ENCODE measurements at regions not wholly inside any gene's neighbourhood (a gene's known extent, or its start where the extent isn't known, plus 50 kb on each side); places are given as distances from the start of the nearest gene placed in this dataset.

DNA sequence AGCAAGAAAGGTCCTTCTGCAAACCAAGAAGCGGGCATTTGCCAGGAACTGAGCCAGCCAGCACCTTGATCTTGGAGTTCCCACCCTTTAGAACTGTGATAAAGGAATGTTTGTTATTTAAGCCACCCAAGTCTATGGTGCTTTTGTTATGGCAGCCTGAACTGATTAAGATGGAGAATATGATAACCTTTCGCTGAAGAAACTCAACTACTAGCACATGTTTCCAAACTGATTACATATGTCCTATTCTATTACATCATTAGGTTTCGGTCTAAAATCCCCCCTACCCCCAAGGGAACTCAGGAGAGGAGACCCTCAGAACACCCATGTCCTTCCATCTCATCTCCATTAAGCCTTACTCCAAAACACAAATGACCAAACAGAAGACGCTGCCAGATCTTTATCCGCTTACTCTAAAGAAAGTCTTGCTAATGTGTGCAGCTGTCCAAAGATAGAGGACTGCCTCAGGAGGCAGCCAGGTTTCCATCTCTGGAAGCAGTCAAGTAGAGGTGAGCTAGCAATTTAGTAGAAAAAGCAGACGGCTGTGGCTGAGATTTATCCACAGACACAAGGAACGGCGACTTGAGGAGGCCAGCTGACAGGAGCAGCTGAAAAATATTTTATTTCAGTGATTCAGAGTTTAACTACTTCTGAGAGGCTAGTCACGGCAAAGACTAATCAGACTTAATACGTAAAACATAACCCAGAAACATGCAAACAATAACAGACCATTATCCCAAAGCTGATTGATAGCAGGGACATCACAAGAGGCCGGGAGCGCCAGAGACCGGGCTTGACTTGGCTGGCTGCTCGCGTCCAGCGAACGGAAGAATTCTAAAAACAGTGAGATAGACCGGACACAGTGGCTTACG is 611.4 kb upstream of the CDH5 start:
- Histone ChIP-seq H3K4me3 (no peak overlapping the region), H3K9me3 (no peaks in the 10 kb centered on the region), H3K36me3 (no peaks in the 10 kb centered on the region), H3K27ac (peak overlapping the region in 2 of 4 donors; percentile 3 to 22), H3K4me1 (peaks cover 0 to 11% (median 5%) of the 10 kb centered on the region in 4 donors), H3K27me3 (no peaks in the 10 kb centered on the region)
- peak in 3 of 4 donors; percentile 51 to 77 (median 76) for TF ChIP-seq POLR2AphosphoS5 (IDR thresholded peaks at IDR 0.05)
- TF ChIP-seq EP300 (IDR thresholded peaks at IDR 0.05): no peak
- intact Hi-C loops (cut with DNase I): no loop called here
- DNase-seq: peak; percentile 63
- 80 to 81% methylated on average over 19 of the region's 19 CpGs for WGBS, 2 donors

DNA sequence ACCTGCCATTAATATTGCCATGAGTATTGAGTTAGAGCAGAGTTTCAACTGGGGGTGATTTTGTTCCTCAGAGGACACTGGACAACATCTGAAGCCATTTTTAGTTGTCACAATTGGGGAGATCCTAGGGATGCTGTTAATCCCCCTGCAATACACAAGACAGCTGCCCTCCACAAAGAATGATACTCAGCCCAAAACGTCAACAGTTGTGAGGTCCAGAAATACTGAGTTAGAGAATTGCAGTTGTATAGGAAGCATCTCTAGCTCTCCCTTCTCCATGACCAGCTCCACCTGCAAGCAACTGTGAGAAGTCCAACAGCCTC is 614.0 kb upstream of the CDH5 start:
- H3K4me3 ChIP-seq: no peak overlapping the region
- no peak for DNase-seq
- intact Hi-C loops (cut with DNase I): no loop called here
- H3K27me3 ChIP-seq: no peaks in the 10 kb centered on the region
- H3K9me3 ChIP-seq: no peaks in the 10 kb centered on the region
- 39 to 72% methylated on average over 1 of the region's 1 CpG for WGBS, 2 donors
- H3K36me3 ChIP-seq: no peaks in the 10 kb centered on the region
- no peak overlapping the region for H3K27ac ChIP-seq
- peaks cover 0 to 17% (median 11%) of the 10 kb centered on the region in 4 donors for H3K4me1 ChIP-seq
- TF ChIP-seq EP300 (IDR thresholded peaks at IDR 0.05) (no peak), POLR2A (IDR thresholded peaks at IDR 0.05) (no peak), POLR2AphosphoS5 (IDR thresholded peaks at IDR 0.05) (no peak)
- TF ChIP-seq, protein P1, sequence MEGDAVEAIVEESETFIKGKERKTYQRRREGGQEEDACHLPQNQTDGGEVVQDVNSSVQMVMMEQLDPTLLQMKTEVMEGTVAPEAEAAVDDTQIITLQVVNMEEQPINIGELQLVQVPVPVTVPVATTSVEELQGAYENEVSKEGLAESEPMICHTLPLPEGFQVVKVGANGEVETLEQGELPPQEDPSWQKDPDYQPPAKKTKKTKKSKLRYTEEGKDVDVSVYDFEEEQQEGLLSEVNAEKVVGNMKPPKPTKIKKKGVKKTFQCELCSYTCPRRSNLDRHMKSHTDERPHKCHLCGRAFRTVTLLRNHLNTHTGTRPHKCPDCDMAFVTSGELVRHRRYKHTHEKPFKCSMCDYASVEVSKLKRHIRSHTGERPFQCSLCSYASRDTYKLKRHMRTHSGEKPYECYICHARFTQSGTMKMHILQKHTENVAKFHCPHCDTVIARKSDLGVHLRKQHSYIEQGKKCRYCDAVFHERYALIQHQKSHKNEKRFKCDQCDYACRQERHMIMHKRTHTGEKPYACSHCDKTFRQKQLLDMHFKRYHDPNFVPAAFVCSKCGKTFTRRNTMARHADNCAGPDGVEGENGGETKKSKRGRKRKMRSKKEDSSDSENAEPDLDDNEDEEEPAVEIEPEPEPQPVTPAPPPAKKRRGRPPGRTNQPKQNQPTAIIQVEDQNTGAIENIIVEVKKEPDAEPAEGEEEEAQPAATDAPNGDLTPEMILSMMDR (IDR thresholded peaks at IDR 0.05): no peak

DNA sequence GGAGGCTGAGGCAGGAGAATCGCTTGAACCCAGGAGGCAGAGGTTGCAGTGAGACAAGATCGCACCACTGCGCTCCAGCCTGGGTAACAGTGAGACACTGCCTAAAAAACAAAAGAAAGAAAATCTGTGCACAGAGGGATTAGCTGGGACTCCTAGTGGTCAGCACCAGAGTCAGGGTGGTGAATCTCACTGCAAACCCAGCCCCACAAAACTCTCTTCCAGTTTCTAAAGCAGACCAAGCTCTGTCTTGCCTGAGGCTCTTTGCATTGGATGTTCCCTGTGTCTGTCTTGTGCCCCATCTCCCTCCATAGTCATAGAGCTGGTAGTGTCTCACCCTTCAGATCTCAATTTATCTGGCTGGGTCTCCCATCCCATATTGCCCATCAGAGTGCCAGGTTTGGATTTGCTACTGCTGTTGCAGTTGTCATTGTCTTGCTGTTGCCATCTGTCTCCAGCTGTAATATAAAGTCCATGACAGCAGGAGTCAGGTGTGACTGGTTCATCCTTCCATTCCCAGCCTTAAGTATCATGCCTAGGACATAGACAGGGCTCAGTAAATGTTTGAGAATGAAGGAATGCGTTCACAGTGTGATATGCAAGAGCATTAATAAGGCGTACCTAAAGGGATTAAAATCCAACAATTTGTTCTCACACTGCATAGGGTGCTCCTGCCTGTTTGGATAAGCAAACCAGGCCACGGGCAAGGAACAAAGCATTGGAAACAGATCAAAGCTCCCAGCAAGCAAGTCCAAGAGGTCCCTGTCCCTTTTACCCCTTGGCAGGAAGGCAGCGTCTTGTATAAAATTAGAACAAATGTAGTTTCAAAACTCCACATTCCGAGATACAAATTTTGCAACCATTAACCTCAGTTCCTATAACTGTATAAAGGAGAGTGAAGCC is 614.6 kb upstream of the CDH5 start:
- H3K9me3 ChIP-seq: no peaks in the 10 kb centered on the region
- H3K27me3 ChIP-seq: no peaks in the 10 kb centered on the region
- H3K4me3 ChIP-seq: no peak overlapping the region
- TF ChIP-seq EP300 (IDR thresholded peaks at IDR 0.05) (no peak), POLR2AphosphoS5 (IDR thresholded peaks at IDR 0.05) (no peak), POLR2A (IDR thresholded peaks at IDR 0.05) (no peak)
- TF ChIP-seq, protein P1 (IDR thresholded peaks at IDR 0.05): no peak
- no peak for DNase-seq
- intact Hi-C loops (cut with DNase I): no loop called here
- WGBS, 2 donors: 76 to 81% methylated on average over 8 of the region's 8 CpGs
- peaks cover 0 to 17% (median 11%) of the 10 kb centered on the region in 4 donors for H3K4me1 ChIP-seq
- no peak overlapping the region for H3K27ac ChIP-seq
- H3K36me3 ChIP-seq: no peaks in the 10 kb centered on the region

DNA sequence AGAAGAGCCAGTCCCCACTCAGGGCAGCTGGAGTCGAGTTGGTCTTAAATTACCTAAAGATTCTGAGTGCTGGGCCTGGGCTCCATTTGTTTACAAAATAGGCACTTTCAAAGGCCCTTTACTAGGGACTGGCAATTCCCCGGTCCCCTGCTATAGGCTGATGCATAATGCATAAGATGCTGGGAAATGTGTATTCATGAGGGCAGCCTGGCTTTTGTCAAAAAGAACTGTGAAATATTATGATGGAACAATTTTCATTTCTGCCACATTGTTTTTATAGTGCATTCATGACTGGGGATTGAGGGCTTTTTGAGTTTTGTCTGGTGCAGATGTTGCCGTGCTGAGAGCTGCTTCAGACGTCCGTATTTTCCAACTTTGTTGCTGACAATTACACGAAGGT is 617.0 kb upstream of the CDH5 start:
- no peaks in the 10 kb centered on the region for H3K36me3 ChIP-seq
- no peak overlapping the region for H3K27ac ChIP-seq
- intact Hi-C loops (cut with DNase I): no loop called here
- no peak for DNase-seq
- no peak overlapping the region for H3K4me3 ChIP-seq
- no peaks in the 10 kb centered on the region for H3K27me3 ChIP-seq
- peaks cover 0 to 9% (median 4%) of the 10 kb centered on the region in 4 donors for H3K4me1 ChIP-seq
- 42 to 58% methylated on average over 6 of the region's 6 CpGs for WGBS, 2 donors
- no peaks in the 10 kb centered on the region for H3K9me3 ChIP-seq
- TF ChIP-seq, protein P1 (IDR thresholded peaks at IDR 0.05): no peak
- TF ChIP-seq EP300 (IDR thresholded peaks at IDR 0.05) (no peak), POLR2AphosphoS5 (IDR thresholded peaks at IDR 0.05) (no peak), POLR2A (IDR thresholded peaks at IDR 0.05) (no peak)

DNA sequence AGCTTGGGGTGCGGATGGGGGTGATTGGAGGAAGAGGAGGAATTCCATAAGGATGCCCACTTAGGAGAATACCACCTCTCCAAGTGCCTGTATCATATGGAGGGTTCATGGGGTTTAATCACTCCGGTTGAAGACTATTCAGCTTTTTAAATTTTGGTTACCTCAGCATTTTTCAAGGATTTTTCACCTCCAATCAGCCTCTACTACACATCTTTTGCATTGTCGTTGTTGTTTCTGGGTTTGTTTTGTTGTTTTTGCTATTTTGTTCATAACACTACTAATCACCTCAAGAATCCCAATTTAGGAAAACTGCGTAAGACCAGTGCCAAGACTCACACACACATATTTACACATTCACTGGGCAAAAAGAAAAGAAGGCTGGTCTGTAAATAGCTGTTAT is 619.5 kb upstream of the CDH5 start:
- peaks cover 0 to 9% (median 4%) of the 10 kb centered on the region in 4 donors for H3K4me1 ChIP-seq
- no peaks in the 10 kb centered on the region for H3K27me3 ChIP-seq
- DNase-seq: no peak
- intact Hi-C loops (cut with DNase I): no loop called here
- H3K4me3 ChIP-seq: no peak overlapping the region
- no peaks in the 10 kb centered on the region for H3K9me3 ChIP-seq
- TF ChIP-seq EP300 (IDR thresholded peaks at IDR 0.05) (no peak), POLR2AphosphoS5 (IDR thresholded peaks at IDR 0.05) (no peak), POLR2A (IDR thresholded peaks at IDR 0.05) (no peak)
- TF ChIP-seq, protein P1 (IDR thresholded peaks at IDR 0.05): no peak
- H3K36me3 ChIP-seq: no peaks in the 10 kb centered on the region
- H3K27ac ChIP-seq: no peak overlapping the region
- 83 to 89% methylated on average over 4 of the region's 4 CpGs for WGBS, 2 donors
